ENCODE measurements at regions not wholly inside any gene's neighbourhood (a gene's known extent, or its start where the extent isn't known, plus 50 kb on each side); places are given as distances from the start of the nearest gene placed in this dataset.

- intact Hi-C loops (cut with DNase I), result no loop called here
- no peak for ATAC-seq
- no peaks in the 10 kb centered on the region for H3K27me3 ChIP-seq
- H3K9me3 ChIP-seq, result peaks cover 0 to 7% (median 0%) of the 10 kb centered on the region in 12 donors
- no peak for TF ChIP-seq CTCF (IDR thresholded peaks at IDR 0.05)
- no peak for TF ChIP-seq POLR2A (IDR thresholded peaks at IDR 0.05)
- H3K36me3 ChIP-seq, result no peaks in the 10 kb centered on the region
- H3K4me3 ChIP-seq, result no peak overlapping the region
- 88 to 91% (median 90%) methylated on average over 10 to 11 of the region's 11 CpGs for WGBS, 4 donors
- no peak for DNase-seq
- H3K4me1 ChIP-seq, result no peaks in the 10 kb centered on the region
- no peak overlapping the region for H3K27ac ChIP-seq
Observed at GRCh38 chr10:18960466-18961079, 88.0 kb upstream of the MALRD1 start.

- intact Hi-C loops (cut with DNase I), result no loop called here
- no peaks in the 10 kb centered on the region for H3K27me3 ChIP-seq
- H3K36me3 ChIP-seq, result no peaks in the 10 kb centered on the region
- peaks cover 0 to 19% (median 0%) of the 10 kb centered on the region in 12 donors for H3K9me3 ChIP-seq
- TF ChIP-seq CTCF (IDR thresholded peaks at IDR 0.05) (no peak), POLR2A (IDR thresholded peaks at IDR 0.05) (no peak)
- WGBS, 4 donors, result 84 to 92% (median 90%) methylated on average over 1 of the region's 1 CpG
- DNase-seq (no peak), ATAC-seq (no peak)
- H3K4me3 ChIP-seq, result no peak overlapping the region
- no peaks in the 10 kb centered on the region for H3K4me1 ChIP-seq
- no peak overlapping the region for H3K27ac ChIP-seq
Observed at GRCh38 chr10:18968159-18968558, 80.4 kb upstream of the MALRD1 start.

GRCh38 chr10:18976696-18977251 lies 71.8 kb upstream of the MALRD1 start:
- no peaks in the 10 kb centered on the region for H3K27me3 ChIP-seq
- TF ChIP-seq CTCF (IDR thresholded peaks at IDR 0.05) (no peak), POLR2A (IDR thresholded peaks at IDR 0.05) (no peak)
- H3K36me3 ChIP-seq, result no peaks in the 10 kb centered on the region
- DNase-seq (no peak), ATAC-seq (no peak)
- no peaks in the 10 kb centered on the region for H3K4me1 ChIP-seq
- H3K4me3 ChIP-seq, result no peak overlapping the region
- peaks cover 0 to 10% (median 0%) of the 10 kb centered on the region in 12 donors for H3K9me3 ChIP-seq
- WGBS, 4 donors, result 71 to 74% (median 72%) methylated on average over 4 of the region's 4 CpGs
- intact Hi-C loops (cut with DNase I), result no loop called here
- no peak overlapping the region for H3K27ac ChIP-seq

- intact Hi-C loops (cut with DNase I), result no loop called here
- DNase-seq, result no peak
- H3K4me1 ChIP-seq, result no peaks in the 10 kb centered on the region
- no peak overlapping the region for H3K27ac ChIP-seq
- H3K4me3 ChIP-seq, result no peak overlapping the region
- 49 to 65% (median 54%) methylated on average over 4 of the region's 4 CpGs for WGBS, 4 donors
- no peak for ATAC-seq
- no peaks in the 10 kb centered on the region for H3K9me3 ChIP-seq
- no peaks in the 10 kb centered on the region for H3K36me3 ChIP-seq
- TF ChIP-seq CTCF (IDR thresholded peaks at IDR 0.05), result no peak
- TF ChIP-seq POLR2A (IDR thresholded peaks at IDR 0.05), result no peak
- no peaks in the 10 kb centered on the region for H3K27me3 ChIP-seq
Observed at GRCh38 chr10:18980089-18980629, 68.4 kb upstream of the MALRD1 start.

All from heart left ventricle (tissue), 16 donors.